ENCODE measurements at regions not wholly inside any gene's neighbourhood (a gene's known extent, or its start where the extent isn't known, plus 50 kb on each side); places are given as distances from the start of the nearest gene placed in this dataset.
"Not testable (repeated sequence)": the region's sequence is repeated elsewhere in the genome, so short reads cannot be mapped to it uniquely, and the experiment has no call there.

- Mint-ChIP-seq H3K27me3 (ENCODE audit: insufficient read depth) (no peaks in the 10 kb centered on the region), H3K4me1 (no peaks in the 10 kb centered on the region), H3K9me3 (no peaks in the 10 kb centered on the region), H3K36me3 (ENCODE audit: low read depth) (no peaks in the 10 kb centered on the region), H3K4me3 (no peak overlapping the region), H3K27ac (no peak overlapping the region)
- no peaks in the 10 kb centered on the region for H3K4me1 ChIP-seq (ENCODE audit: control insufficient read depth, insufficient read depth, low read length)
- no peak overlapping the region for H3K4me3 ChIP-seq (ENCODE audit: low read length)
- H3K9me3 ChIP-seq (ENCODE audit: control insufficient read depth, low read length): no peaks in the 10 kb centered on the region
- no peak for TF ChIP-seq CTCF (conservative IDR thresholded peaks at IDR 0.05)
- no peak overlapping the region for H3K27ac ChIP-seq (ENCODE audit: low read depth, low read length)
- H3K27me3 ChIP-seq (ENCODE audit: control insufficient read depth, insufficient read depth, low read length, poor library complexity, severe bottlenecking): no peaks in the 10 kb centered on the region
- no peak for DNase-seq
- H3K9ac ChIP-seq (ENCODE audit: extremely low read depth, low read length, poor library complexity, severe bottlenecking): no peak overlapping the region
- 89 to 93% methylated on average over 3 of the region's 3 CpGs for WGBS, 2 experiments (ENCODE audit: insufficient coverage in 1 of 2, insufficient read length in 1 of 2)
- H3K36me3 ChIP-seq (ENCODE audit: control insufficient read depth, insufficient read depth, low read length): no peaks in the 10 kb centered on the region
Measured at GRCh38 chr5:156219483-156220005, 107.4 kb upstream of the SGCD start.

GRCh38 chr5:156221816-156222215 is 105.1 kb upstream of the SGCD start:
- no peak for TF ChIP-seq CTCF (conservative IDR thresholded peaks at IDR 0.05)
- no peaks in the 10 kb centered on the region for H3K9me3 Mint-ChIP-seq
- Histone ChIP-seq H3K9ac (ENCODE audit: extremely low read depth, low read length, poor library complexity, severe bottlenecking) (no peak overlapping the region), H3K36me3 (ENCODE audit: control insufficient read depth, insufficient read depth, low read length) (no peaks in the 10 kb centered on the region), H3K9me3 (ENCODE audit: control insufficient read depth, low read length) (no peaks in the 10 kb centered on the region), H3K4me3 (ENCODE audit: low read length) (no peak overlapping the region), H3K4me1 (ENCODE audit: control insufficient read depth, insufficient read depth, low read length) (no peaks in the 10 kb centered on the region), H3K27me3 (ENCODE audit: control insufficient read depth, insufficient read depth, low read length, poor library complexity, severe bottlenecking) (no peaks in the 10 kb centered on the region), H3K27ac (ENCODE audit: low read depth, low read length) (no peak overlapping the region)
- no peaks in the 10 kb centered on the region for H3K27me3 Mint-ChIP-seq (ENCODE audit: insufficient read depth)
- H3K36me3 Mint-ChIP-seq (ENCODE audit: low read depth): no peaks in the 10 kb centered on the region
- no peak for DNase-seq
- H3K4me3 Mint-ChIP-seq: no peak overlapping the region
- H3K4me1 Mint-ChIP-seq: no peaks in the 10 kb centered on the region
- H3K27ac Mint-ChIP-seq: no peak overlapping the region
- 83 to 100% methylated on average over 1 to 2 of the region's 2 CpGs for WGBS, 2 experiments (ENCODE audit: insufficient coverage in 1 of 2, insufficient read length in 1 of 2)

GRCh38 chr5:156223547-156223946 is 103.4 kb upstream of the SGCD start:
- 82 to 89% methylated on average over 2 to 3 of the region's 3 CpGs for WGBS, 2 experiments (ENCODE audit: insufficient coverage in 1 of 2, insufficient read length in 1 of 2)
- Histone ChIP-seq H3K27me3 (ENCODE audit: control insufficient read depth, insufficient read depth, low read length, poor library complexity, severe bottlenecking) (no peaks in the 10 kb centered on the region), H3K36me3 (ENCODE audit: control insufficient read depth, insufficient read depth, low read length) (no peaks in the 10 kb centered on the region), H3K9ac (ENCODE audit: extremely low read depth, low read length, poor library complexity, severe bottlenecking) (no peak overlapping the region), H3K9me3 (ENCODE audit: control insufficient read depth, low read length) (no peaks in the 10 kb centered on the region), H3K4me1 (ENCODE audit: control insufficient read depth, insufficient read depth, low read length) (no peaks in the 10 kb centered on the region), H3K4me3 (ENCODE audit: low read length) (no peak overlapping the region), H3K27ac (ENCODE audit: low read depth, low read length) (no peak overlapping the region)
- Mint-ChIP-seq H3K27ac (no peak overlapping the region), H3K9me3 (no peaks in the 10 kb centered on the region), H3K36me3 (ENCODE audit: low read depth) (no peaks in the 10 kb centered on the region), H3K4me3 (no peak overlapping the region), H3K4me1 (no peaks in the 10 kb centered on the region), H3K27me3 (ENCODE audit: insufficient read depth) (no peaks in the 10 kb centered on the region)
- TF ChIP-seq CTCF (conservative IDR thresholded peaks at IDR 0.05): no peak
- no peak for DNase-seq

DNA sequence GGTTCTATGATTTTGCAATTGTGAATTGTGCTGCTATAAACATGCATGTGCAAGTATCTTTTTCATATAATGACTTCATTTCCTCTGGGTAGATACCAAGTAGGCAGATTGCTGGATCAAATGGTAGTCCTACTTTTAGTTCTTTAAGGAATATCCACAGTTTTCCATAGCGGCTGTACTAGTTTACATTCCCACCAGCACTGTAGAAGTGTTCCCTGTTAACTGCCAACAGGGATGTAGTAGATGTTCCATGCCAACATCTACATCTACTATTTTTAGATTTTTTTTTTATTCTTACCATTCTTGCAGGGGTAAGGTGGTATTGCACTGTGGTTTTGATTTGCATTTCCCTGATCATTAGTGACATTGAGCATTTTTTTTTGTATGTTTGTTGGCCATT is 100.5 kb upstream of the SGCD start:
- 80 to 86% methylated on average over 1 of the region's 1 CpG for WGBS, 2 experiments (ENCODE audit: insufficient coverage in 1 of 2, insufficient read length in 1 of 2)
- not testable (repeated sequence) for H3K27ac ChIP-seq (ENCODE audit: low read depth, low read length); H3K27ac Mint-ChIP-seq; H3K9me3 ChIP-seq (ENCODE audit: control insufficient read depth, low read length); H3K4me3 Mint-ChIP-seq; H3K27me3 ChIP-seq (ENCODE audit: control insufficient read depth, insufficient read depth, low read length, poor library complexity, severe bottlenecking); H3K9me3 Mint-ChIP-seq; H3K27me3 Mint-ChIP-seq (ENCODE audit: insufficient read depth); H3K36me3 Mint-ChIP-seq (ENCODE audit: low read depth); H3K36me3 ChIP-seq (ENCODE audit: control insufficient read depth, insufficient read depth, low read length); H3K4me1 Mint-ChIP-seq; H3K9ac ChIP-seq (ENCODE audit: extremely low read depth, low read length, poor library complexity, severe bottlenecking); H3K4me3 ChIP-seq (ENCODE audit: low read length); DNase-seq; H3K4me1 ChIP-seq (ENCODE audit: control insufficient read depth, insufficient read depth, low read length)
